Endothelial cell of hepatic sinusoid (primary cell): ENCODE measurements at regions not wholly inside any gene's neighbourhood (a gene's known extent, or its start where the extent isn't known, plus 50 kb on each side); places are given as distances from the start of the nearest gene placed in this dataset.
"Not testable (repeated sequence)": the region's sequence is repeated elsewhere in the genome, so short reads cannot be mapped to it uniquely, and the experiment has no call there.

Experiments used
- in situ Hi-C: cut with HindIII; loops from 2 replicates; pipeline ENCODE4 v1.10.0; 2017; ENCODE audit warnings: low sequenced_read_pairs

- in situ Hi-C loops: no loop called here
Observed at GRCh38 chr7:68550027-68550426, 1048.2 kb upstream of the AUTS2 start.

- in situ Hi-C loops: no loop called here
Observed at GRCh38 chr7:68550635-68551034, 1047.6 kb upstream of the AUTS2 start.

GRCh38 chr7:68556537-68556936, 1041.7 kb upstream of the AUTS2 start:
- in situ Hi-C loops: no loop called here

- in situ Hi-C loops: no loop called here
Observed at GRCh38 chr7:68559518-68559917, 1038.8 kb upstream of the AUTS2 start.

GRCh38 chr7:68562323-68562899, 1035.9 kb upstream of the AUTS2 start:
- in situ Hi-C loops: no loop called here

GRCh38 chr7:68564306-68565135, 1033.8 kb upstream of the AUTS2 start:
- in situ Hi-C loops: no loop called here

GRCh38 chr7:68571286-68571685, 1027.0 kb upstream of the AUTS2 start:
- in situ Hi-C loops: no loop called here

- in situ Hi-C loops: no loop called here
Observed at GRCh38 chr7:68573271-68574005, 1024.8 kb upstream of the AUTS2 start.

GRCh38 chr7:68576366-68576765, 1021.9 kb upstream of the AUTS2 start:
- in situ Hi-C loops: no loop called here

- in situ Hi-C loops: no loop called here
Observed at GRCh38 chr7:68581417-68581816, 1016.9 kb upstream of the AUTS2 start.

GRCh38 chr7:68587599-68587998, 1010.7 kb upstream of the AUTS2 start:
- in situ Hi-C loops: loop anchor here (5.0 kb wide), 1 partner anchor 70 kb away; no protein-coding TSS in a partner anchor

- in situ Hi-C loops: no loop called here
Observed at GRCh38 chr7:68601826-68602225, 996.4 kb upstream of the AUTS2 start.

GRCh38 chr7:68604541-68604940, 993.7 kb upstream of the AUTS2 start:
- in situ Hi-C loops: no loop called here

GRCh38 chr7:68610701-68611100, 987.6 kb upstream of the AUTS2 start:
- in situ Hi-C loops: no loop called here

- in situ Hi-C loops: no loop called here
Observed at GRCh38 chr7:68613405-68613804, 984.9 kb upstream of the AUTS2 start.

GRCh38 chr7:68613897-68614296, 984.4 kb upstream of the AUTS2 start:
- in situ Hi-C loops: no loop called here

- in situ Hi-C loops: no loop called here
Observed at GRCh38 chr7:68619526-68619925, 978.7 kb upstream of the AUTS2 start.

GRCh38 chr7:68622500-68622899, 975.8 kb upstream of the AUTS2 start:
- in situ Hi-C loops: no loop called here

GRCh38 chr7:68623030-68623429, 975.2 kb upstream of the AUTS2 start:
- in situ Hi-C loops: no loop called here

- in situ Hi-C loops: no loop called here
Observed at GRCh38 chr7:68627247-68627864, 970.9 kb upstream of the AUTS2 start.

- in situ Hi-C loops: not testable (repeated sequence)
Observed at GRCh38 chr7:68630914-68631313, 967.4 kb upstream of the AUTS2 start.
